ENCODE measurements at regions not wholly inside any gene's neighbourhood (a gene's known extent, or its start where the extent isn't known, plus 50 kb on each side); places are given as distances from the start of the nearest gene placed in this dataset.
"Not testable (repeated sequence)": the region's sequence is repeated elsewhere in the genome, so short reads cannot be mapped to it uniquely, and the experiment has no call there.

DNA sequence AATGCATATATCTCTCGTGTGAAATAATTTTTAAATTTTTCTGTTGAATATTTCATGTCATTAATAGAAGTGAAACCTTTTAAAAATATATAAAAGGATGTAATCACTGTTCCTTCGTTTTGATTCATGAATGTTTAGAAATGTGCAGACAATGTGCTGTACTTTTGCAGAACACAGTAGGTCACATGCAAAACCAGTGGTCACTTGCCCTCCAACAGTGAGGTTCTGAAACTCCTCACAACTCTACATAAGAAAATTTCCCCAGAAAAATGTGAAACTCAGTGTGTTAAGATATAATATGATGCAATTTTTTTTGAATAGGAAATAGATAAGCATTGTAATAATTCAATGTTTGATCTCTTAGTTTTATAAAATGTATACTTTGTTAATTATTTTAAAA lies 747.7 kb upstream of the CDH18 start:
- H3K27ac ChIP-seq; H3K36me3 ChIP-seq; H3K4me1 ChIP-seq (ENCODE audit: insufficient read depth); H3K27me3 ChIP-seq; H3K4me3 ChIP-seq; H3K9me3 ChIP-seq; intact Hi-C loops (cut with DNase I); DNase-seq: not testable (repeated sequence)
- 63 to 75% (median 70%) methylated on average over 2 of the region's 2 CpGs for WGBS, 3 donors

GRCh38 chr5:20732223-20732622 lies 744.2 kb upstream of the CDH18 start:
- 80 to 86% (median 86%) methylated on average over 1 of the region's 1 CpG for WGBS, 3 donors
- H3K4me3 ChIP-seq; DNase-seq; H3K36me3 ChIP-seq; H3K9me3 ChIP-seq; H3K27ac ChIP-seq; H3K27me3 ChIP-seq; H3K4me1 ChIP-seq (ENCODE audit: insufficient read depth); intact Hi-C loops (cut with DNase I): not testable (repeated sequence)

GRCh38 chr5:20721286-20721685 lies 733.3 kb upstream of the CDH18 start:
- H3K27ac ChIP-seq; H3K9me3 ChIP-seq; intact Hi-C loops (cut with DNase I); DNase-seq; H3K4me3 ChIP-seq; H3K36me3 ChIP-seq; H3K27me3 ChIP-seq; H3K4me1 ChIP-seq (ENCODE audit: insufficient read depth): not testable (repeated sequence)
- 87 to 95% (median 91%) methylated on average over 2 to 3 of the region's 3 CpGs for WGBS, 3 donors

DNA sequence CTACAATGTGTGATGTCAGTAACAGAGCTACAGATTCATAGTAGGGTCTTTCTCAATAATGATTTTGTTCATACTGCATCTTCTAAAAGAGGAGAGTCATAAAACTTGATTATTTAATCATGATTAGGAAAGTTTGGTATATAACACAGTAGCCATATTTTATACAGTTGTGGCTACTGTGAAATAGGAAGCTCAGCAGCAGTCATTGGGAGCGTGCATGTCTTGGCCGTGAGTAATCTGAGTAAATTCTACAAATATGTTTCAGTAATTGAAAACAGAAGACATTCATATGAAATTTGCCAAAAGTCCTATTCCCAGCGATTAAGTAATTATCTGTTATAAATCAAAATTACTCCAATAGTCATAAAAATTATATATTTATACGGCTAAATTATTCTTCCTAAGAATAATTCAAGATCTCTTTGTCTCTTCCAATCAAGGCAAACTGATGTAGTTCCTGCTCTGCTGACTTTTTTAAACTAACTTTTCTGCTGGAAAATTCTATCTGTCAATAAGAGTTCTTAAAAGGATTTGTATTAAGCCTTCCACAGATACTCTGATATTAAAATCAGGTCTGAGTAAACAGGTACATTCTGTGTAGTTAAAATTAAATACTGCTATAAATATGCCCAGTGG lies 723.6 kb upstream of the CDH18 start:
- whole genome bisulfite sequencing, 3 donors: 17 to 39% (median 38%) methylated on average over 4 of the region's 4 CpGs
- DNase-seq; intact Hi-C loops (cut with DNase I); H3K36me3 ChIP-seq; H3K9me3 ChIP-seq; H3K4me3 ChIP-seq; H3K4me1 ChIP-seq (ENCODE audit: insufficient read depth); H3K27ac ChIP-seq; H3K27me3 ChIP-seq: not testable (repeated sequence)

DNA sequence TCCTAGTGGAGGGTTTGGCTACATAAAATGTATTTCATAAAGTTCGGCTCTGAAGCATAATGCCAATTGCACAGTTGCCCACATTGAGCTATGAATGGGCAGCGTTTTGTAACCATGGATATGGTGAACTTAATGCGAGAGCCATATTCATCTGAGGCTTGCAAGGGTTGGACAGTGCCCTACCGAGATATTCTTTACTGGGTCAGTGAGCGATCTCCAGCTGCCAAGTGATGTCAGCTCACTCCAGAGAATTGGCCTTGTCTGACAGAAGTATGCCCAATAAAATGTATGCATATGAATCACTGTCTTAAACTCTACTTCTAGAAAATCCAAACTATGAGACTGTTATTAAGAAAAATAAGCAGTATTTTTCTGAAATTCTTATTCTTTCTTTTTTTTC lies 719.6 kb upstream of the CDH18 start:
- H3K27ac ChIP-seq; DNase-seq; H3K4me3 ChIP-seq; H3K4me1 ChIP-seq (ENCODE audit: insufficient read depth); intact Hi-C loops (cut with DNase I); H3K27me3 ChIP-seq; H3K36me3 ChIP-seq; H3K9me3 ChIP-seq: not testable (repeated sequence)
- whole genome bisulfite sequencing, 3 donors: 82 to 84% (median 83%) methylated on average over 5 of the region's 5 CpGs

GRCh38 chr5:20694121-20694520 lies 706.1 kb upstream of the CDH18 start:
- H3K36me3 ChIP-seq: no peaks in the 10 kb centered on the region
- H3K27me3 ChIP-seq: no peaks in the 10 kb centered on the region
- no peaks in the 10 kb centered on the region for H3K9me3 ChIP-seq
- no peak for DNase-seq
- H3K4me1 ChIP-seq (ENCODE audit: insufficient read depth): no peaks in the 10 kb centered on the region
- no peak for TF ChIP-seq POLR2A (IDR thresholded peaks at IDR 0.05)
- no peak for TF ChIP-seq EP300 (IDR thresholded peaks at IDR 0.05)
- no peak for TF ChIP-seq CTCF (IDR thresholded peaks at IDR 0.05)
- no peak overlapping the region for H3K4me3 ChIP-seq
- WGBS, 3 donors: 39 to 87% (median 40%) methylated on average over 2 of the region's 2 CpGs
- no peak overlapping the region for H3K27ac ChIP-seq
- intact Hi-C loops (cut with DNase I): no loop called here

DNA sequence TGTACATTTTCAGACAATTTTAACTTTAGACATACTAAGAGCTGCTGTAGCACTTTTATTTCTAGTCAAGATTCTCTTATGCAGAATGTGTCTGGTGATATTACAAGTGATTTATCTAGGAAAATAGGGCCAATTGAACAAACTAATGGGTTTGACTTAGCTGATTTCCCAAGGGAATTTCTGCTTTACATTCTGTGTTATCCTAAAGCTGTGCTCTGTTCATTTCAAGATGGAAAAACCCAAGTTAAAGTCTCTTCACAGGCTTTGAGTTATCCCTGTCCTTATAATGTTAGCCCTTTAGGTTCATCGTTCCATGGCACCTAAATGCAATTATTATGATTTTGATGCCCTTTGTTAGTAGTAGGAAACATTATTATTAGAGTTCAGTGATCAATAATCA lies 704.9 kb upstream of the CDH18 start:
- intact Hi-C loops (cut with DNase I): no loop called here
- WGBS, 3 donors: 81 to 94% (median 86%) methylated on average over 1 of the region's 1 CpG
- TF ChIP-seq CTCF (IDR thresholded peaks at IDR 0.05) (no peak), EP300 (IDR thresholded peaks at IDR 0.05) (no peak), POLR2A (IDR thresholded peaks at IDR 0.05) (no peak)

More for the DNA sequence above, 704.9 kb upstream of the CDH18 start:
- Histone ChIP-seq H3K9me3 (no peaks in the 10 kb centered on the region), H3K4me3 (no peak overlapping the region), H3K4me1 (ENCODE audit: insufficient read depth) (no peaks in the 10 kb centered on the region), H3K27me3 (no peaks in the 10 kb centered on the region), H3K36me3 (no peaks in the 10 kb centered on the region), H3K27ac (no peak overlapping the region)
- DNase-seq: no peak
